KOPT-K1 (cell line): ENCODE measurements at regions not wholly inside any gene's neighbourhood (a gene's known extent, or its start where the extent isn't known, plus 50 kb on each side); places are given as distances from the start of the nearest gene placed in this dataset.

Experiments
- H3K27ac ChIP-seq: fragments of 200-600 bp; sonication (generic); 2 replicates; pipeline ENCODE4 v1.5.1; 2016; ENCODE audit warnings: antibody characterized with exemption, mild to moderate bottlenecking, low read depth, low read length; ENCODE audit not compliant: poor library complexity, severe bottlenecking
- H3K36me3 ChIP-seq: fragments of 200-600 bp; sonication (generic); 2 replicates; pipeline ENCODE4 v1.5.1; 2017; ENCODE audit warnings: antibody characterized with exemption, mild to moderate bottlenecking, low read length, moderate library complexity; ENCODE audit not compliant: insufficient read depth
- H3K9me3 ChIP-seq: fragments of 200-600 bp; sonication (generic); 2 replicates; pipeline ENCODE4 v1.5.1; 2017; ENCODE audit warnings: antibody characterized with exemption, low read length, mild to moderate bottlenecking; ENCODE audit not compliant: insufficient read depth, poor library complexity, severe bottlenecking

DNA sequence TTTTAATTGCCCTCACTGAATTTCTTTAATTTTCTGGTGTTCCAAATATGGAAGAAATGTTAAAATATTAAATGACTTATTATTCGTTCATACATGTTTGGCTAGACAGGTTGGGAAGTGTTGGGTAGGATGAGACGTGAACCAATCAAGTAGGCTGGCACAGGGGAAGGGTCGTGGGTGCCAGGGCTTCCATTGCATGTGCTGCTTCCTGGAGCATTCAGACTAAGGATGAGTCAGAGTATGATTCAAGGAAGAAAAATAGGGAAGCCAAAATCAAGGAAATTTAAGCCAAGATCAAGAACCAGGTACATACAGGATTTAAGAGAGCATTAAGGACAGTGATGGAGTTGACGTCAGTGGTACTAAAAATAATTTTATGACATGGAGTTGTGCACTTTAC is 2068.0 kb downstream of the MAT2B start:
- H3K9me3 ChIP-seq, result no peaks in the 10 kb centered on the region
- H3K27ac ChIP-seq, result no peak overlapping the region
- H3K36me3 ChIP-seq, result no peaks in the 10 kb centered on the region

DNA sequence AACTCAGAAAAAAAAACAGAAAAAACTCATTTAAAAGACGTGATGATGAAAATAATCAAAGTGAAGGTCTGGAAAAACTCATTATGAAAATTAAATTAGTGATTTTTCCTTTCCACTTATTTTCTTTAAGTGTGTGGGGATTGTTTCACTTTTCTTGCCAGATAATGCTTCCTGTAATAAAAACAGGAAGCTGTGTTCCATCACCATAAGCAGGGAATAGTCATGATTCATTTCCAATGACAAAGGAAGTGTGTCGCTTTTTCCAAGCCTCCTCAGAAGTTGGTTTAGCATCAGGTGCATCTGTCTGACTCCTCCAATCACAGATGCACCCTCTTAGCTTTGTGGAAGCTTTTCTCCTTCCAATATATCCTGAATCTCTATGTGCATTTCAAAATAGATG is 2068.7 kb downstream of the MAT2B start:
- no peaks in the 10 kb centered on the region for H3K9me3 ChIP-seq

DNA sequence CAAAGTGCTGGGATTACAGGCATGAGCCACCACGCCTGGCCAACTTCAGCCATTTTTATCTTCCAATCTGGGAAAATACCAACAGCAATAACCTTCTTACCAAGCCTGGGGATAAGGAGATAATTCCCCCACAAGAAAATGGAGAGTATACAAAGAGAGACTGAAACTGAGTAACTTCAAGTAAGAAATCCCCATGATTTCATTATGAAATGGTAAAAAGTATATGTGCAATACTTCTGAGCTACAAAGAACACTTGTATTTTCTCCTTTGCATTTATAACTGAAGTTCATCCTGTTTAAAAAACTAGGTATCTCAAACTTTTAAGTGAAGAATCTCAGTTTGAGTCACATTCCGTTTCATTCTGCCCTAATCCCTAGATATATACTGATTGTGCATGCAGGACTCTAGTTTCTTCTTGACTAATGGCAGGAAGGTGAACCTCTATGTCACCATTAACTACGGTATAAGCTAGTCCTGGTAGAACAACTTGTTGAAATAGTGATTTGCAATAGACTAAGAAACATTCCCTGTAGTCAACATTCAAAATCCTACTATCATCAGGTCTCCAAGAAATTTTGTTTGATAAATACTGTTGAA is 2071.4 kb downstream of the MAT2B start:
- Histone ChIP-seq H3K9me3 (no peaks in the 10 kb centered on the region), H3K36me3 (no peaks in the 10 kb centered on the region)

More for the DNA sequence above, 2068.7 kb downstream of the MAT2B start:
- Histone ChIP-seq H3K36me3 (no peaks in the 10 kb centered on the region), H3K27ac (no peak overlapping the region)

DNA sequence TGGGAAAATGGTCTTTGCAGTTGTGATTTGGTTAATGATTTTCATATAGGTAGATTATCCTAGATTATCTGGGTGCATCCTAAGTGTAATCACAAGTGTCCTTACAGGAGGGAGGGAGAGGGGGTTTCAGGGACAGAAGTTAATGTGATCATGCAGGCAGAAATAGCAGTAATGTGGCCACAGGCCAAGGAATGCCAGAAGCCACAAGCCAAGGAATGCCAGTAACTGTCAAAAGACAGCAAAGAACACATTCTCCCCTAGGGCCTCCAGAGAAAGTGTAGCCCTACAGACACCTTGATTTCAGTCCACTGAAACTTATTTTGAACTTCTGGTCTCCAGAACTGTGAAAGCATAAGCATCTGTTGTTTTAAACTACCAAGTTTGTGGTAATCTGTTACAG is 2074.5 kb downstream of the MAT2B start:
- Histone ChIP-seq H3K9me3 (no peaks in the 10 kb centered on the region), H3K36me3 (no peaks in the 10 kb centered on the region), H3K27ac (no peak overlapping the region)

More for the DNA sequence above, 2071.4 kb downstream of the MAT2B start:
- no peak overlapping the region for H3K27ac ChIP-seq

DNA sequence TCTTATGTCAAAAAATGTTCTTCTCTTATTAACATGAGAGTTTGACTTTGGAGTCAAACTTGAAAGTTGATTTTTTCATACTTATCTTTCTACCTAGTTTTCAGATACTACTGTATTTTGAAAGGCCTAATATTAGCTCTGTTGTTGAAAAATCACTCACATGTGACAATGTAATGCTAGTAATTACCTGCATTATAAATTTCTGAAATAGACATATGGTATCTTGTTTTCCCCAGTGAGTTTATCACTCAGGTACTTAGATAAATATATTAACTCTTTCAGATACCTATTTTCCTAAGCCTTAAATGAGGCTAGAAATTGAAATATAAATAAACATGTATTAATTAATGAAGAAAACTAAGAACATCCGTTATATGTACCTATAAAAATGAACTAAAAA is 2089.3 kb downstream of the MAT2B start:
- no peaks in the 10 kb centered on the region for H3K36me3 ChIP-seq
- no peaks in the 10 kb centered on the region for H3K9me3 ChIP-seq
- H3K27ac ChIP-seq, result no peak overlapping the region

DNA sequence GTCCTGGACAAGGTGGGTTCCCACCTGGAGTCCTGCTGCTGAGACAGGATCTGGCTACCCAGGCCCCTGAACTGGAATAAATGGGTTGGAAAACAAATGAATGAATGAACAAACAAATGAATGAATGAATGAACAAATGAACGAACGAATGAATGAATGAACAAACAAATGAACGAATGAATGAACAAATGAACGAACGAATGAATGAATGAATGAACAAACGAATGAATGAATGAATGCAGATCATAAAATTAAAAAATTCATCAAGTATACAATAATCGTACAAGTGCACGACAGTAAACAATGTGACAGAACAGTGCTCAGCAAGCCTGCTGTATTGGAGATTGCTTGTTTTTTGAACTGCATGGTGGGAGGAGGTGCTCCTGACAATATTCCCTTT is 2097.1 kb downstream of the MAT2B start:
- Histone ChIP-seq H3K9me3 (no peaks in the 10 kb centered on the region), H3K36me3 (no peaks in the 10 kb centered on the region), H3K27ac (no peak overlapping the region)

DNA sequence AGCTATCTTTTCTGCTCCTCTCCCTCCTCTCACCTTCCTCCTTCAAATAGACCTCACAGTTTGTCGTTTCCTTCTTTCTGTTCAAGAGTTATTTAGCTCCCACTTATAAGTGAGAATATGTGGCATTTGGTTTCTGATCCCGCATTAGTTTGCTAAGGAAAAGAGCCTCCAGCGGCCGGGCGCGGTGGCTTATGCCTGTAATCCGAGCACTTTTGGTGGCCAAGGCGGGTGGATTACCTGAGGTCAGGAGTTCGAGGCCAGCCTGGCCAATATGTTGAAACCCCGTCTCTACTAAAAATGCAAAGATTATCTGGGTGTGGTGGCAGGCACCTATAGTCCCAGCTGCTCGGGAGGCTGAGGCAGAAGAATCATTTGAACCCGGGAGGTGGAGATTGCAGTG is 2101.6 kb downstream of the MAT2B start:
- Histone ChIP-seq H3K27ac (no peak overlapping the region), H3K9me3 (no peaks in the 10 kb centered on the region)

DNA sequence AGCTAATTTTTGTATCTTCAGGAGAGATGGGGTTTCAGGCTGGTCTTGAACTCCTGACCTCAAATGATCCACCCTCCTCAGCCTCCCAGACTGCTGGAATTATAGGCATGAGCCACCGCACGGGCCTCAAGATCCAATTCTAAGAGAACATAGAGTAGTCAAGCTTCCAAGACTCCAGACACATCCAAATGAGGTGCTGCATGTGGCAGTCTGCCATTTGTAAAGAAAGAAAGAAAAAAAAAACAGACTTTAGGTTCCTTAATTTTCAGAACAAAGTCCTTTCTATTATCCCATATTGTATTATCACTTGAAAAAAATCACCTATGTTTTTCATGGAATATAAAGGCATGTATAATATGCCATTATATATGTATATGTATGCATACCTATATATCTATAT is 2104.5 kb downstream of the MAT2B start:
- no peaks in the 10 kb centered on the region for H3K9me3 ChIP-seq
- H3K36me3 ChIP-seq, result no peaks in the 10 kb centered on the region
- no peak overlapping the region for H3K27ac ChIP-seq

More for the DNA sequence above, 2101.6 kb downstream of the MAT2B start:
- H3K36me3 ChIP-seq, result no peaks in the 10 kb centered on the region

DNA sequence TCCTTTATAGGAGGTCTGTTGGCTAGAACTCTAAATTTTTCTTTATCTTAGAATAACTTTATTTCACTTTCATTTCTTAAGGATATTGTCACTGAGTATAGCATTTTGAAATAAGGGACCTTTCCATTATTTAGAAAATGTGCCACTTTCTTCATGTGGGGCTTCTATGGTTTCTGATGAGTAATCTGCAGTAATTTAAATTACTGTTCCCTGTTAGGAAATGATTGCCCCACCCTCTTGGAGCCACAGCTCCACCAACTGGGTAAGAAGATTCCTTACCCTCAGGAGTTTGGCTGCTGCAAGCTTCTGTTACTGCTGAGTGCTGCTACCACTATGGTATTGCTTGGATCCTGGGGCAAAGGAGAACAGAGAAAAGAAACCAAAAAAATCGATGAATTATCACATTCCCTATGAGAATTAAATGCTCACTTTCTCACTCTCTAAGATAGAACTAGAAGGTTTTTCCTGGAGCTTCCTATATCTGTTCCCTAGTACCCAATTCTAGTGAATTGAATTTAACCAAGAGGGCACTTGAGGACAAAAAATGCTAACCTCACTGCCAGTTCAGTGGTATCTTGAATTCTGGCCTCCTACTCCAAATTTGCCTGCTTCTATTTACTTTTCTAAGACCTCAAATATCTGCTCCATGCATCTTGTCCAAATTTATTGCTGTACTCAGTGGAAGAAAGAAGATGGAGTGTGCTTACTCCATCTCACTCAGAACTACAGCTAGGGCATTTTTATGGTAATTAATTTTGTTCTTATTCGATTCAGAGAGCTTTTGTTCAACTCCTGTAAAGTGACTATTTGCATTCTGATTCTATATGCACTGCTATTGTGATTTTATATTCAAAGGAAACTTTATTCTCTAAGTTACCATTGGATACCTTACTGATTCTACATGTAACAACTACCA is 2111.3 kb downstream of the MAT2B start:
- Histone ChIP-seq H3K36me3 (no peaks in the 10 kb centered on the region), H3K9me3 (no peaks in the 10 kb centered on the region), H3K27ac (no peak overlapping the region)

DNA sequence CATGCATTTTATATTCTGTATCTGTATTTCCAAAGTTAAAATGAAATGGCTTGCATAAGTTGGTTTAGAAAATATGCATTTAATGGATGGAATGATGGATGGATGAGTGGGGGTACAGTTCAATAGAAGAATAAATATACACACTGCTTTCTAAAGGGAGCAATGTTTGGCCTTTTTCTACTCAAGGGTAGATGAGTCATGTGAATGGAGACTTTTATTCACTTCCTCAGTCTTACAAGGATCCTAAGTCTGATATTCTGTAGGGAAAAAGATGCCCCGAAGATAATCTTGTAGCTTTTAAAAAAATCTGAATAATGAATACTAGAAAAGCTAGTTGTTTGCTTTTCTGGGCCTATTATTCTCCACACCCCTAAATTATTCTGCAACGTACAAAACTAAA is 2112.1 kb downstream of the MAT2B start:
- no peak overlapping the region for H3K27ac ChIP-seq
- H3K9me3 ChIP-seq, result no peaks in the 10 kb centered on the region
- no peaks in the 10 kb centered on the region for H3K36me3 ChIP-seq

DNA sequence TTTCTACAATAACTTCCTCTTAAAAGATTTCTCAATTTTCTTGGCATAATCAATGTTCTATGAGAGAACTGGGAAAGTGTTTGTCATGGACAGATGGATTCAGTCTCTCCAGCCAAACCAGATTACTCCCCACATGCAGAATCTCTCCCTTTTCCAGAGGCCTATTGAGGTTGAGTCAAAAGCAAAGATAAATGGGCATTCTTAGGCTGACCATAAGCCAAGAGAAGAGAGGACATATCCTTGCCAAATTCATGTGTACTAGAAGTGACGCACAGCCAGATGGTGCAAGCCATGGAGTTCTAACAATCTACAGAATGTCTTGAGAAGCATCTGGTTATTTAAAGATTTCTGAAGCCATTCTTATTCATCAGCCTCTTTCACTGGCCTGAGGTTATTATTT is 2115.0 kb downstream of the MAT2B start:
- Histone ChIP-seq H3K36me3 (no peaks in the 10 kb centered on the region), H3K9me3 (no peaks in the 10 kb centered on the region), H3K27ac (no peak overlapping the region)

DNA sequence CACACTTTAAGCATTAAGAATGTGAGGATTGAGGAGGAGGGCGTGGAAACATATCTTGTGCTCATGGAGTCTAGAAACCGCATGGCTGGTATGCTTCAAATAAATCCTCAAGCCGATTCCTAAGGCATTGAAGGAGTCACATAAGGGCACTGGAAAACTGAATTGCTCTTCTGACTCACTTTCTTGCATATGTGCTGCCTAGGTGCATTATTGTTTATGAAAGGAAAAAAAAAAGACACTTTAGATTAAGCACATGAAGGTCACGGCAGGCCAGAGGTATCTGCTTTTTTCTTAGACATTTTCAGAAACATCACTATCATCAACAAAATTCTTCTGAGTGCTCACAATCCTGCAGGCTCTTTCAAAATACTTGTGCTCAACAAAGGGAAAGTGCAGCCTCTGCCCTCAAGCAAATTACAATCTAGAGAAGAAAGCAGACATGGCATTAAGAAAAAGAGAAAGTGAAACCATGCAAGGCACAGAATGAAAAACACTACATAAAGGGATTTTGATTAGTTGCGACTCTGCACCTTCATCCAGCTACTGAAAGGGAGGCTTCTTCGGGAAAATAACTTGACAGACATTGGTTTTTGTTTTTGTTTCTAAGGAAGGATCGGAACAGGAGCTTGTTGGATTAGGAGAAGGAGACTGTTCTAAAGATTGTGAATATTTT is 2117.6 kb downstream of the MAT2B start:
- Histone ChIP-seq H3K36me3 (no peaks in the 10 kb centered on the region), H3K9me3 (no peaks in the 10 kb centered on the region), H3K27ac (no peak overlapping the region)

DNA sequence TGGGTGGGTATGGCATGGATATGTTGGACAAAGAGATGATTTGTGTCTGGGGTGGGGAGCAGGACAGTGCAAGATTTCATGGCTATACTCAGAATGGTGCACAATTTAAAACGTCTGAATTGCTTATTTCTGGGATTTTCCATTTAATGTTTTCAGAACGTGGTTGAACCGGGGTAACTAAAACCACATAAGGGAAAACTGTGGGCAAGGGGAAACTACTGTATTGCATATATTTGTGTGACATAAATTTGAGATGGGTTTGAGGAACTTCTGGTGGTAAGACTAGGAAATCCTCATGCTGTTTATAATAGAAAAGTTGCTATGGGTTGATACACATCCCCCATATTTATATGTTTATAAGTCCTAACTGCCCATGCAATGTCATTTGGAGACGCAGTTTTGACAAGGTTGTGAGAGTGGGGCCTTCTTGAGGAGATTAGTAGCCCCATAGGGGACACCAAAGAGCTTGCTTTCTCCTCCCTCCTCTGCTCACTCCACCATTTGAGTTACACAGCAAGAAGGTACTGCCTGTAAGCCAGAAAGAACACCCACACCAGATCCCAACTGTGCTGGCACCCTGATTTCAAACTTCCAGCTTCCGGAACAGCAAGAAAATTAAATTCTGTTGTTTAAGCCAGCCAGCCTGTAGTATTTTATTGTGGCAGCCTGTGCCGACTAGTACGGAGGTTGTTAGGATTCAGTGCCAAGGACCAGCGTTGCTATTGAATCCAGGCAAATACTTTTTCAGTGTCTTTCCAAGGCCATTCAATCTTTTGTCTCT is 2118.9 kb downstream of the MAT2B start:
- Histone ChIP-seq H3K36me3 (no peaks in the 10 kb centered on the region), H3K27ac (no peak overlapping the region), H3K9me3 (no peaks in the 10 kb centered on the region)

DNA sequence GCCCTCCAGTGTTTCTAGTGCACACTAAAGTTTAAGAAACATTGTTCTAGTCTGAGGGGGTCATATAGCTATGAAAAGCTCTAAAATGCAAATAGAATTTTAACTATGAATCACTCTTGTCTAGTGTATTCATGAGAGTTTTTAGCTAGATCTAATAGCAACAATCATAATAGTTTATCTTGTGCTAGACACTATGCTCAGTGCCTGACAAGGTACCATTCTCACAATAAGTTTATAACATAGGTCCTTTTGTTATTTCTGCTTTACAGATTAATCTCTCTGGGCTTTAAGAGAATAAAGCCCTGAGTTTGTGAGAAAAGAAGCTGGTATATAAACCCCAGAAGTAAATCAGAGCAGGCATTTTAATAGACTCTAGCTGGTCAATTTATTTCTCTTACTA is 2120.7 kb downstream of the MAT2B start:
- Histone ChIP-seq H3K9me3 (no peaks in the 10 kb centered on the region), H3K27ac (no peak overlapping the region), H3K36me3 (no peaks in the 10 kb centered on the region)
